Esophagus squamous epithelium (tissue), 5 donors: ENCODE measurements at regions not wholly inside any gene's neighbourhood (a gene's known extent, or its start where the extent isn't known, plus 50 kb on each side); places are given as distances from the start of the nearest gene placed in this dataset.

Experiments
- DNase-seq: peaks from one replicate; lab custom pipeline; 2025; lab: John Stamatoyannopoulos, UW
- H3K27ac ChIP-seq, 4 donors: fragments of 200-600 bp; sonication (generic); one replicate each; pipeline ENCODE4 v1.5.1; 2016 to 2019; ENCODE audit warnings: mild to moderate bottlenecking in 1 of 4
- H3K27me3 ChIP-seq, 4 donors: fragments of 200-600 bp; sonication (generic); 1 replicate in 3 of 4; 2 replicates in 1 of 4; pipeline versions ENCODE4 v1.5.1 to v1.6.0; 2017 to 2021; ENCODE audit warnings: antibody characterized with exemption in 1 of 4
- H3K36me3 ChIP-seq, 3 donors: fragments of 200-600 bp; sonication (generic); one replicate each; pipeline ENCODE4 v1.5.1; 2016 to 2019
- H3K4me1 ChIP-seq, 3 donors: fragments of 200-600 bp; sonication (generic); one replicate each; pipeline ENCODE4 v1.5.1; 2017 to 2019
- H3K4me3 ChIP-seq, 4 donors: fragments of 200-600 bp; sonication (generic); 1 replicate in 3 of 4; 2 replicates in 1 of 4; pipeline ENCODE4 v1.5.1; 2016 to 2019; ENCODE audit warnings: mild to moderate bottlenecking in 2 of 4, moderate library complexity in 1 of 4
- H3K9me3 ChIP-seq, 3 donors: fragments of 200-600 bp; sonication (generic); one replicate each; pipeline ENCODE4 v1.5.1; 2016 to 2019
- CTCF ChIP-seq, 6 experiments: fragments of 450-650 bp in 4 of 6; fragments of 200-600 bp in 2 of 6; sonication (generic) in 2 of 6; IDR thresholded peaks; one replicate each; pipeline ENCODE4 v1.5.1; 2016 to 2019; ENCODE audit warnings: antibody characterized with exemption in 6 of 6, mild to moderate bottlenecking in 4 of 6, moderate library complexity in 4 of 6
- POLR2A ChIP-seq, 4 donors: fragments of 450-650 bp; IDR thresholded peaks; one replicate each; pipeline ENCODE4 v1.6.1; 2017; ENCODE audit warnings: antibody characterized with exemption in 4 of 4, mild to moderate bottlenecking in 4 of 4, moderate library complexity in 3 of 4
- WGBS, 2 donors: methylation state at CpG; one replicate each; pipeline ENCODE4 v1.1.5; 2018; 5-methylcytosine and 5-hydroxymethylcytosine counted together
- intact Hi-C: fragments of 100-400 bp; cut with DNase I; formaldehyde crosslinking; loops from one replicate; pipeline ENCODE4 v1.15.0; 2022
- donor health status: DM: yes; HTN: yes; CAD: no.

- Histone ChIP-seq H3K4me3 (no peak overlapping the region), H3K27ac (no peak overlapping the region), H3K9me3 (peaks cover 0 to 24% (median 0%) of the 10 kb centered on the region in 3 donors), H3K4me1 (no peaks in the 10 kb centered on the region), H3K36me3 (no peaks in the 10 kb centered on the region), H3K27me3 (peaks cover 0 to 10% (median 0%) of the 10 kb centered on the region in 4 donors)
- no peak for DNase-seq
- 43 to 69% methylated on average over 5 to 6 of the region's 7 CpGs for WGBS, 2 donors
- intact Hi-C loops: no loop called here
- TF ChIP-seq POLR2A (IDR thresholded peaks at IDR 0.05) (no peak), CTCF (IDR thresholded peaks at IDR 0.05) (no peak)
Measured at GRCh38 chr13:18946738-18947137, 234.9 kb downstream of the TUBA3C start.

GRCh38 chr13:18944501-18945068 lies 237.0 kb downstream of the TUBA3C start:
- intact Hi-C loops: no loop called here
- Histone ChIP-seq H3K4me1 (no peaks in the 10 kb centered on the region), H3K27me3 (peaks cover 0 to 10% (median 0%) of the 10 kb centered on the region in 4 donors), H3K9me3 (peaks cover 0 to 18% (median 0%) of the 10 kb centered on the region in 3 donors), H3K4me3 (no peak overlapping the region), H3K36me3 (no peaks in the 10 kb centered on the region), H3K27ac (no peak overlapping the region)
- TF ChIP-seq CTCF (IDR thresholded peaks at IDR 0.05) (no peak), POLR2A (IDR thresholded peaks at IDR 0.05) (no peak)
- DNase-seq: no peak
- WGBS, 2 donors: 72% methylated on average over 5 of the region's 29 CpGs; no CpG with 5 or more reads in 1 of the 2 donors

GRCh38 chr13:18943721-18944391 lies 237.8 kb downstream of the TUBA3C start:
- Histone ChIP-seq H3K4me3 (no peak overlapping the region), H3K27me3 (peaks cover 0 to 10% (median 0%) of the 10 kb centered on the region in 4 donors), H3K36me3 (no peaks in the 10 kb centered on the region), H3K4me1 (no peaks in the 10 kb centered on the region), H3K27ac (no peak overlapping the region), H3K9me3 (peaks cover 0 to 18% (median 0%) of the 10 kb centered on the region in 3 donors)
- WGBS, 2 donors: 87 to 93% methylated on average over 12 to 13 of the region's 47 CpGs
- no peak for DNase-seq
- TF ChIP-seq POLR2A (IDR thresholded peaks at IDR 0.05): no peak
- no peak for TF ChIP-seq CTCF (IDR thresholded peaks at IDR 0.05)
- intact Hi-C loops: no loop called here

GRCh38 chr13:18943273-18943672 lies 238.4 kb downstream of the TUBA3C start:
- no peaks in the 10 kb centered on the region for H3K4me1 ChIP-seq
- peaks cover 0 to 18% (median 0%) of the 10 kb centered on the region in 3 donors for H3K9me3 ChIP-seq
- DNase-seq: no peak
- H3K27ac ChIP-seq: no peak overlapping the region
- 80 to 97% methylated on average over 1 to 13 of the region's 22 CpGs for WGBS, 2 donors
- TF ChIP-seq CTCF (IDR thresholded peaks at IDR 0.05): no peak
- no peak for TF ChIP-seq POLR2A (IDR thresholded peaks at IDR 0.05)
- H3K27me3 ChIP-seq: peaks cover 0 to 10% (median 0%) of the 10 kb centered on the region in 4 donors
- intact Hi-C loops: no loop called here
- no peaks in the 10 kb centered on the region for H3K36me3 ChIP-seq
- H3K4me3 ChIP-seq: no peak overlapping the region

- no peaks in the 10 kb centered on the region for H3K4me1 ChIP-seq
- intact Hi-C loops: no loop called here
- no peak overlapping the region for H3K4me3 ChIP-seq
- H3K9me3 ChIP-seq: no peaks in the 10 kb centered on the region
- H3K27ac ChIP-seq: no peak overlapping the region
- H3K36me3 ChIP-seq: no peaks in the 10 kb centered on the region
- H3K27me3 ChIP-seq: no peaks in the 10 kb centered on the region
- TF ChIP-seq POLR2A (IDR thresholded peaks at IDR 0.05) (no peak), CTCF (IDR thresholded peaks at IDR 0.05) (no peak)
- WGBS, 2 donors: 42 to 51% methylated on average over 3 of the region's 3 CpGs
- DNase-seq: no peak
Measured at GRCh38 chr13:18936104-18936503, 245.5 kb downstream of the TUBA3C start.
